Stomach smooth muscle (tissue), 2 donors: ENCODE measurements at regions not wholly inside any gene's neighbourhood (a gene's known extent, or its start where the extent isn't known, plus 50 kb on each side); places are given as distances from the start of the nearest gene placed in this dataset.

Experiments
- H3K27ac ChIP-seq: one replicate; pipeline ENCODE4 v1.7.0; 2013; ENCODE audit warnings: mild to moderate bottlenecking, low read length, inconsistent platforms
- H3K27me3 ChIP-seq, 2 donors: one replicate each; pipeline ENCODE4 v1.7.0; 2013; ENCODE audit warnings: low read length in 2 of 2; ENCODE audit not compliant: insufficient read depth in 2 of 2, control insufficient read depth in 1 of 2
- H3K36me3 ChIP-seq, 2 donors: one replicate each; pipeline ENCODE4 v1.7.0; 2013; ENCODE audit warnings: low read length in 2 of 2; ENCODE audit not compliant: control insufficient read depth in 2 of 2, insufficient read depth in 2 of 2
- H3K4me1 ChIP-seq: one replicate; pipeline ENCODE4 v1.7.0; 2013; ENCODE audit warnings: low read length; ENCODE audit not compliant: control insufficient read depth, insufficient read depth
- H3K4me3 ChIP-seq, 2 donors: one replicate each; pipeline ENCODE4 v1.7.0; 2013; ENCODE audit warnings: low read length in 2 of 2
- H3K9ac ChIP-seq, 2 donors: one replicate each; pipeline ENCODE4 v1.7.0; 2013; ENCODE audit warnings: low read length in 2 of 2, mild to moderate bottlenecking in 1 of 2
- H3K9me3 ChIP-seq, 2 donors: one replicate each; pipeline ENCODE4 v1.7.0; 2013; ENCODE audit warnings: low read length in 2 of 2; ENCODE audit not compliant: control insufficient read depth in 2 of 2
- donor health status: healthy.
- donor health status: Pancreatic carcinoma.

DNA sequence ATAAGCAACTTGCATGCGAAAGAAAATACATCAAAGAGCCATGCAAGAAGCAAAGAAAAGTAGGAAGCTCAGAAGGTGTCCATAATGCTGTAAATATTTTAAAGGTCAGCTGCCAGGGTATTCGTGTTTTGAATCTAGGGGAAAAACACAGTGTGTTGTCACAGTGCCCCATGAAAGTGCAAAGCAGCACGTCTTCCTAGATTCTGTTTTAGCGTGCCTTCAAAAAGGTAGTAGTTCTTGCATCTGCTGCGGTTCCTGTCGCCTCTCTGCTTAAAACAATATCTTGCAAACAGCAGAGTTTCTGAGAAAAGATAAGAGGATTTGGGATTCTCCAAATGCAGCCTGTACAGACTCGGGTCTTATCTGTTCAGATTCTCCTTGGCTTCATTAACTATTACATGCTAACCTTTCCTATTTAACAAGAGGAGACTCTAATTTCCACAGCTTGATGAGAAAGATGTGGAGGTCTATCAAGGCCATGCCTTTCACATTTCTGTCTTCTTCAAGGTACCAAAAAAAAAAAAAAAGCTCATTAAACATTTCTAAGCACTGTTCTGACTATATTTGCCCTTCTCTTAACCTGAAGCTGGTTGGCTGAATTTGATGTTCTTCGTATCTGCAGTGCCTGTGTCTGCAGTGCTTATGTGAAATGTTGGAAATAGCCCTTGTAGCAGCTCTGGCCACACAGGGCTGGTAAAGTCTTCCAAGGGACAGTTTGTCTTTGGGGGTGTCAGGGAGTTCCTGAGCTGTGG, 297.5 kb downstream of the ADGB start:
- Histone ChIP-seq H3K4me1 (no peaks in the 10 kb centered on the region), H3K27me3 (no peaks in the 10 kb centered on the region), H3K4me3 (no peak overlapping the region), H3K27ac (no peak overlapping the region), H3K36me3 (no peaks in the 10 kb centered on the region), H3K9ac (no peak overlapping the region), H3K9me3 (no peaks in the 10 kb centered on the region)

DNA sequence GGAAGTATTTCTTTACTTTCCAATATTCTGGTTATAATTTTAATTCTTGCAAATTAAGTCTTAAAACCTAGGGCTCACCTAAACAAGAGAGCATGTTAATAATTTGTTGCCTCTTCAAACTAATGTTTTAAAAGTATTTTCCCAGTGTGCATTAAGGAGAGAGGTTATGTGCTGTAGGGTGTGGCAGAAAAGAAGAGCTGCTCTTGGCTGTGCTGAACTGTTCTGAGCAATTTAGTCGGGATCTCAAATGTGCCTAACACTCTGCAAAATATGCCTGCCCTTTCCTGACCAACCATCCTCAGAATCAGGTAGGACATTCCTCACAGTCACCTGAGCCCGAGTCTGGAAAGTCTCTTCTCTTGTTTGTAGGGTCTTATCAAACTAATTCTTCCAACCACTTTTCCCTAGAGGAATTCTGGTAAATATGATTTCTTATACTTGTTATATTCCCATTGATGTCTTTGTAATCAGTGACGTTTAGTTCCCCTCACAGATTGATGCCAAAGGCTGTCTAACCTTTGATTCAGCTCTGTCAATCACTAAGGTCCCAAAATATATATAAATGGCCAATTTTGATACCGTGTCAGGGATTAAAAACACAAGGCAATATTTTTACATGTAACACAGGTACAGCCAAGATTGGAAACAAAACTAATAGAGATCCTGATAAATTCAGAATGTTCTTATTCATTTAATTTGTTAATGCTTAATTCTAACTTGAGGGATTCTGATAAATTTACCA, 298.4 kb downstream of the ADGB start:
- H3K4me3 ChIP-seq = no peak overlapping the region
- no peaks in the 10 kb centered on the region for H3K36me3 ChIP-seq
- H3K27me3 ChIP-seq = no peaks in the 10 kb centered on the region
- no peak overlapping the region for H3K27ac ChIP-seq
- H3K4me1 ChIP-seq = no peaks in the 10 kb centered on the region
- H3K9ac ChIP-seq = no peak overlapping the region
- H3K9me3 ChIP-seq = no peaks in the 10 kb centered on the region

DNA sequence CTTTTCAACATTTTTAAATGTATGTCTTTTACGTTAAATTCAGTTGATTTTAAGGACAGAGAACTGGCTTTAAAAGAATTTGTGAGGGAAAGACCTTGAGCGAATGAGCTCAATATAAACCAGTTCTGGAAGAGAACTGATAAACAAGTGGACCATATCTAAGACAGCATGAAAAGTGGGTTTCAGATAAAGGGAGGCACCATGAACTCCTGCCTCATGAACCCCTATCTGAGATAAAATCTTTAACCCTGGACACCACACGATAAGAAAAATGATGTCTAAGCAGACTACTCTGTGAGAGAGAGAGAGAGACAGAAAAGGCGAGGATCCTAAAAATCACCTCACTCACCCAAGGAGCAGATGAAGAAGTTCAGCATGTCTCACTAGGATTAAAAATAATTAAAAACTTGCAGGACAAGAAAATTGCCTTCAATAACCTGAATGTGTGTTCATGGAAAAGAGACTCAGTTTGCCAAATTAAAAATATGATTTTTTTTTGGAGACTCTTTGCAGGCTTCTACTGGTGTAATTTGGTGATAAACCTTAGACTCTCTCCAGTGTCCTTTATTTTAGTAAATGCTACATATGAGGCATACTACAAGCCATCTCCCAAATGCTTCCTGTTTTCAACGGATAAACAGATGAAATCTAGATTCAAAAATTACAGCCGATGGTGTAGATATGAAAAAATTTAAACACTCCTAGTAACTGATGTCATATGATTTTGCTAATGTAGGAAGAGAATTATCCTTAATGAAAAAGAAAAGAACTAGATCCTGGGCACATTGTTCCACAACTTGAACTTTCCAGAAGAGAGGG, 299.5 kb downstream of the ADGB start:
- Histone ChIP-seq H3K27me3 (no peaks in the 10 kb centered on the region), H3K4me1 (no peaks in the 10 kb centered on the region), H3K27ac (no peak overlapping the region), H3K36me3 (no peaks in the 10 kb centered on the region), H3K9me3 (no peaks in the 10 kb centered on the region), H3K9ac (no peak overlapping the region), H3K4me3 (no peak overlapping the region)

DNA sequence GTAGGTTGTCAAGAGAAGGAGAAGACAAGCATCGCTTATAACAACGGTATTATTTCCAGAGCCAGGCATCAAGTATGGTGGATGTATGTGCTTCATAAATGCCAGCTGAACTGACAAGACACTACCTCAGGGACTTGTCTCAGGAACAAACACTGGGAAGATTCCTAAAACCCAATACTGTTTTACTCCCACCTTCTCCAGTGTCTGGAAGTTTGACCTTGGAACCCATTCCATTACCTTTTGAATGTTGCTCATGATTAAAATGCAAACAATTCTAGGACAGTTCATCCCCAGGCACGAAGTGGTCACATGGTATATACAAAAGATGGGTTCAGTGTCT, 300.1 kb downstream of the ADGB start:
- Histone ChIP-seq H3K9ac (no peak overlapping the region), H3K27ac (no peak overlapping the region), H3K36me3 (no peaks in the 10 kb centered on the region), H3K4me1 (no peaks in the 10 kb centered on the region), H3K9me3 (no peaks in the 10 kb centered on the region), H3K27me3 (no peaks in the 10 kb centered on the region), H3K4me3 (no peak overlapping the region)

DNA sequence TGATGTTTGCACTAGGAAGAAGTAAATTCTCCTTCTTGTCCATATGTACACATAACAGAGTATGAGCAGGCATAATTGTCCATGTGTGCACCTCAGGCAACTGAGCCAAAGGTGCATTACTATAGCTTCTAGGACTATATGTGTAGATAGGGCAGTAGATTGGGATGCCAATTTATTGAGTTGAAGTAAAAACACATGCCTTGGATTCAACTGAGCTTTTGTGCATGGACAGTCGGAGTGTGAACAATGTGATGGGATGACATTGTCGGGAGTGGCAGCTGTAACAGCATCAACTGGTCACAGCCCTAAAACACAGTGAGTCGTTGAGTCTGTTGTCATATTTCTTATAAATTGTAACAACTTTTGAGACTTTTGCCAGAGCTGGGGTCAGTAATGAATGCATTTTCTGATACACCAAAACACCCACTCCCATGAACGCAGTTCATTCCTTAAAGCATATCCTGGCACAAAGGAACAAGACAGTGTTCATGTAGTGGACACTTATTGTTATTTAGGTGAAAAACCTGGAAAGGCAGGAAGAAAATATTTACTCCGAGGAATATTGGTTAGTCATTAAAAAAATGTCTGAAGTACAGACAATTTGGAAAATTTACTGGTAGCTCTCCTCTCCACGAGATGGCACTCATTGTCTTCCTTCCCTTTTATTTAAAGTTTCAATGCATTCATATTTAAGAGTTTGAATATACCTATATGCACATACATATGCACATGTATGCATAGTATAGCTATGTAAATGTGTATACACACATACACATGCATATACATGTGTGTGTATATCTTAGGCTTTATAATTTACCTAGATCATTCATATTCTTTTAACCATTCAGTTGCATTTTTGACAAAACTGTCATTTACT, 302.0 kb upstream of the STXBP5 start:
- no peaks in the 10 kb centered on the region for H3K36me3 ChIP-seq
- peaks cover 3% of the 10 kb centered on the region for H3K4me1 ChIP-seq
- no peaks in the 10 kb centered on the region for H3K27me3 ChIP-seq
- H3K4me3 ChIP-seq = no peak overlapping the region
- no peak overlapping the region for H3K27ac ChIP-seq
- no peak overlapping the region for H3K9ac ChIP-seq
- H3K9me3 ChIP-seq = no peaks in the 10 kb centered on the region

DNA sequence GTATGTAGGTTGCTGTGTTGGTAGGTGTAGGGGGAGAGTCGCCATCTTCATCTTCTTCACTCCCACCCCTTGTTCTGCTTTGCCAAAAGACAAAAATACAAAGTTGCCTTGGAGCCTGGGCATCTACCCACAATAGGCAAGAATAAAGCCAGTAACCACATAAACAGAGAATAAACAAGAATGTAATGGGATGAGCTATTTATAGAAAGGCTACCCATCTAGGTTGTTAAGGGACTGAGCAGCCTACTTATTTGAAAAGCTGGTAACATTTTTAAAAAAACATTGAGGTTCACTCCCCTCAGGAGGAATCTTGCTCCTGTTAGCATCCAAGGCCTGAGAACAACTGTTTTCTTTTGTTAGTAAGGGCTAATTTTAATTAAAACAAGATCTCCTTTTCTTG, 301.4 kb upstream of the STXBP5 start:
- no peaks in the 10 kb centered on the region for H3K36me3 ChIP-seq
- H3K4me1 ChIP-seq = peaks cover 3% of the 10 kb centered on the region
- H3K27ac ChIP-seq = no peak overlapping the region
- H3K27me3 ChIP-seq = no peaks in the 10 kb centered on the region
- no peak overlapping the region for H3K9ac ChIP-seq
- H3K4me3 ChIP-seq = no peak overlapping the region
- H3K9me3 ChIP-seq = no peaks in the 10 kb centered on the region

DNA sequence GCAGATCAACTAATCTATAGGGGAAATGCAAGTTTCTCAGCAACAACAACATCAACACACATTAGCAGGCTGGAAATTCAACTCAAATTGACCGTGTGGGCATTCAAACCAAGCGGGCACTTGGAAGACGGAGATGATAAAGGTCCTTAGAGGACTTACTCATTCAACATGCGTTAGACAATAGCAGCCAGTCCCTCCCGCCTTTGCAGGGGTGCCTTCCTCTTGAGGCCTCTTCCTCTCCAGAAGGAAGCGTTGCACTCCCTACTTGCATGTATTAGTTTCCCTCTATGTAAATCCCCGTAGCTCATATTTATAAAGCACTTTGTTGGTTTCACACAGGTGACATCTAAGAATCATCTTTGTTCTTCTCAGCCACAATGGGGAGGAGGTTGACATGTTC, 300.8 kb upstream of the STXBP5 start:
- no peak overlapping the region for H3K4me3 ChIP-seq
- H3K4me1 ChIP-seq = peaks cover 3% of the 10 kb centered on the region
- H3K9ac ChIP-seq = no peak overlapping the region
- no peaks in the 10 kb centered on the region for H3K9me3 ChIP-seq
- no peaks in the 10 kb centered on the region for H3K36me3 ChIP-seq
- no peaks in the 10 kb centered on the region for H3K27me3 ChIP-seq
- H3K27ac ChIP-seq = no peak overlapping the region

DNA sequence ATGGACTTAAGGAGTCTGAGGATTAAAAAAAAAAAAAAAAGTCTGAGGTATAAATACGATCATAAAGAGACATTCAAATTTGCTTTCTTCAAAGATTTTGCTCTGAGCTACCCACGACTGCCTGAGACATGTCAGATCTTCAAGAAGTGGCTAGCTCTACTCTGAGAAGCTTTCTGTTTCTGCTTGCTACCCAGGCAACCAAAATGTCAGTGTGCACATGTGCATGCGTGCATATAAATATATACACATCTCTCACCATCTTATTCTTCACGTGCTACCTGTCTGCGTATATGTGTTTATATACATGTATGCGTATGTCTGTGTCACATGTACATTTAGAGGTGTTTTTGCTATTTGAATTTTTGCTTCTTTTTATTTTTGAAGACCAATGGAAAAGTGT, 299.6 kb upstream of the STXBP5 start:
- Histone ChIP-seq H3K9ac (no peak overlapping the region), H3K4me1 (peaks cover 3% of the 10 kb centered on the region), H3K27me3 (no peaks in the 10 kb centered on the region), H3K27ac (no peak overlapping the region), H3K36me3 (no peaks in the 10 kb centered on the region), H3K9me3 (no peaks in the 10 kb centered on the region), H3K4me3 (no peak overlapping the region)

DNA sequence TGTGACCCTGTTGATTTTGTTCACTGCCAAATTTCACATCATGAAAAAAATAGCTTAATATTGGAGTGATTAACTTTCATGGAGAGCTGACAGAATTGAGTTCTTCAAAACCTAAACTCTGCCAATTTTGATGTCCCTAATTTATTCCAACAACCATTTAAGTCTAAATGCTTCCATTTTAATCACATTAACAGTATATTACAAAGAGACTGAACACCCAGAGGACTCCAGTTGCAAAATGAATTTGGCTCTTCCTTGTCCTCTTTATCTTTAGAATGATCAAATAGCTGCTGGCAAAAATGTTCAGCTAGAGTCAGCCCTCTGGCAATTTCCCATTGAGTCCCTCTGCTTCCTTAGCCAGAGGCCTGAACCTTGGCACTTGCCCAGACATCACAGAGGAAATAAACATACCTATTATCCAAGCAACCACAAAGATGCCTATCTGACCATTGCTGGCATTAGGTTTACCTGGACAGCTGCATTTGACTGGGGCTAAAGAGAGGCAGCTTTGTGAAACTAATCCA, 299.0 kb upstream of the STXBP5 start:
- peaks cover 3% of the 10 kb centered on the region for H3K4me1 ChIP-seq
- no peaks in the 10 kb centered on the region for H3K9me3 ChIP-seq
- no peak overlapping the region for H3K9ac ChIP-seq
- H3K27me3 ChIP-seq = no peaks in the 10 kb centered on the region
- H3K4me3 ChIP-seq = no peak overlapping the region
- H3K36me3 ChIP-seq = no peaks in the 10 kb centered on the region
- no peak overlapping the region for H3K27ac ChIP-seq

DNA sequence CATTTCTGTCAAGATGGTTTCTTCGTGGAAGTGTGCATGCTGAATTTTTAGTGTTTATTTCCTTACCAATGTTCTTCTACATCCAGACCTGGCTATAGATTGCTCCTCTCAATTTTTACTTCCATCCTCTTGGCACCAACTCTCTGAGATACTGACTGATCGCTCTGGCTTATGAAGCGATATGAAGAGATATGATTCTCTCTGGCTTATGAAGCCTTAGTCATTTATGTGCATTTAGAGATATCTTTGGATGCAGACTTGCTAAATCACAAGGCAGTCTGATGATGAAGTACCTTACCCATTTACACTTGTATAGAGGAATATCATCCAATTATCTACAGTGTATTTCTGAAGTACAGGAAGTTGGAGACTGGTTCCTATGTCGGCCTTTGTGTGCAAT, 295.4 kb upstream of the STXBP5 start:
- H3K36me3 ChIP-seq = no peaks in the 10 kb centered on the region
- H3K4me1 ChIP-seq = peaks cover 4% of the 10 kb centered on the region
- H3K9ac ChIP-seq = no peak overlapping the region
- no peaks in the 10 kb centered on the region for H3K9me3 ChIP-seq
- no peaks in the 10 kb centered on the region for H3K27me3 ChIP-seq
- no peak overlapping the region for H3K4me3 ChIP-seq
- no peak overlapping the region for H3K27ac ChIP-seq
